ENCODE measurements at regions not wholly inside any gene's neighbourhood (a gene's known extent, or its start where the extent isn't known, plus 50 kb on each side); places are given as distances from the start of the nearest gene placed in this dataset.
"Not testable (repeated sequence)": the region's sequence is repeated elsewhere in the genome, so short reads cannot be mapped to it uniquely, and the experiment has no call there.

GRCh38 chr6:125451750-125452149, 150.0 kb upstream of the HDDC2 start:
- no TSS peak for BruUV-seq (replicated peaks)
- no peak overlapping the region for H3K27ac ChIP-seq (ENCODE audit: low read depth, low read length, poor library complexity, severe bottlenecking)
- H3K27me3 ChIP-seq (replicated peaks; ENCODE audit: insufficient read depth, low read depth, low read length, poor library complexity) = no peaks in the 10 kb centered on the region
- CTCF ChIA-PET = no interaction called here
- H3K36me3 ChIP-seq (ENCODE audit: insufficient read depth, low read length, poor library complexity, severe bottlenecking) = no peaks in the 10 kb centered on the region
- POLR2A ChIA-PET (ENCODE audit: low non-redundant PET) = no interaction called here
- TF ChIP-seq CTCF (conservative IDR thresholded peaks at IDR 0.05; ENCODE audit: low read depth, low read length) = no peak
- no peak for TF ChIP-seq EZH2 (IDR thresholded peaks at IDR 0.05; ENCODE audit: borderline replicate concordance, low read depth, low read length, poor library complexity, severe bottlenecking)
- no peak for DNase-seq (ENCODE audit: low spot score)
- no peaks in the 10 kb centered on the region for H3K4me1 ChIP-seq (ENCODE audit: insufficient read depth, low read length, poor library complexity, severe bottlenecking)
- H3K4me3 ChIP-seq (ENCODE audit: low read depth, low read length, poor library complexity, severe bottlenecking) = no peak overlapping the region
- intact Hi-C loops (cut with micrococcal nuclease; ENCODE audit: unreplicated experiment) = no loop called here
- no peaks in the 10 kb centered on the region for H3K9me3 ChIP-seq (ENCODE audit: low read depth, low read length, poor library complexity, severe bottlenecking)

DNA sequence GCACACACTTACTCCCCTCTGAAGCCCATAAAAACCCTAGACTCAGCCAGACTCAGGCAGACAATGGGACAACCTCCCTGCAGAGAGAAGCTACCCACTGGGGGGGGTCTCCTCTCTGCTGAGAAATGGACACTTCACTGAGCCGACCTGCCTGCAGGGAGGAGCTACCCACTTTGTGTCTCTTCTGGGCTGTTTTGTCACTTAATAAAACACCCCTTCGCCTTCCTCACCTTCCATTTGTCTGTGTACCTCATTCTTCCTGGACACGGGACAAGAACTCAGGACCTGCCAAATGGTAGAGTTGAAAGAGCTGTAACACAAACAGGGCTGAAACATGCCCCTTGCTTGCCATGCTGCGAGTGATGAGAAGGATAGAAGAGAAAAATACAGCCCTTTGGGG, 151.7 kb upstream of the HDDC2 start:
- no peak for DNase-seq (ENCODE audit: low spot score)
- Histone ChIP-seq H3K9me3 (ENCODE audit: low read depth, low read length, poor library complexity, severe bottlenecking) (no peaks in the 10 kb centered on the region), H3K27me3 (replicated peaks; ENCODE audit: insufficient read depth, low read depth, low read length, poor library complexity) (no peaks in the 10 kb centered on the region), H3K36me3 (ENCODE audit: insufficient read depth, low read length, poor library complexity, severe bottlenecking) (no peaks in the 10 kb centered on the region), H3K4me1 (ENCODE audit: insufficient read depth, low read length, poor library complexity, severe bottlenecking) (no peaks in the 10 kb centered on the region), H3K27ac (ENCODE audit: low read depth, low read length, poor library complexity, severe bottlenecking) (no peak overlapping the region), H3K4me3 (ENCODE audit: low read depth, low read length, poor library complexity, severe bottlenecking) (no peak overlapping the region)
- BruUV-seq (replicated peaks) = no TSS peak
- ChIA-PET POLR2A (ENCODE audit: low non-redundant PET) (no interaction called here), CTCF (interaction anchor here (0.5 kb wide), 1 partner anchor 516 kb away, joined by 3 read pairs; no protein-coding TSS in a partner anchor)
- TF ChIP-seq EZH2 (IDR thresholded peaks at IDR 0.05; ENCODE audit: borderline replicate concordance, low read depth, low read length, poor library complexity, severe bottlenecking) (no peak), CTCF (conservative IDR thresholded peaks at IDR 0.05; ENCODE audit: low read depth, low read length) (no peak)
- intact Hi-C loops (cut with micrococcal nuclease; ENCODE audit: unreplicated experiment) = no loop called here

DNA sequence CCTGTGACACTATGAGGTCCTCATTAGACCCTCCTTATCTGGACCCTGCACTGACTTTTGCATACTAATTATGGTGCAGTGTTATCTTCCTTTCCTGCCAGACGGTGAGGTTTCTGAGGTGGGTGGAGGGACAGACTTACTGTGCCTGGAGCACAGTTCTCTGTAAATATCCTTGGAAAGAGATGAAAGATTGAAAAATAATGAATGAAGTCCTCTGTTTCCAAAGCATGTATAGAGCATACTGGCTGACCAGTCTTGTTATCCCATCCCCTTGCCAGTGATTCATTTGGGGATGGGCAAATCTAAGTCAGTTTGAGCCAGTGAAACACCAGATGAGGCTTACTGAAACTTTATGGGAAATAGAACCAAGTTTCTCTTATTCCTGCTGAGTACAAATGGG, 152.6 kb upstream of the HDDC2 start:
- CTCF ChIA-PET = no interaction called here
- Histone ChIP-seq H3K36me3 (ENCODE audit: insufficient read depth, low read length, poor library complexity, severe bottlenecking) (no peaks in the 10 kb centered on the region), H3K4me1 (ENCODE audit: insufficient read depth, low read length, poor library complexity, severe bottlenecking) (no peaks in the 10 kb centered on the region), H3K27ac (ENCODE audit: low read depth, low read length, poor library complexity, severe bottlenecking) (no peak overlapping the region), H3K4me3 (ENCODE audit: low read depth, low read length, poor library complexity, severe bottlenecking) (no peak overlapping the region), H3K9me3 (ENCODE audit: low read depth, low read length, poor library complexity, severe bottlenecking) (no peaks in the 10 kb centered on the region), H3K27me3 (replicated peaks; ENCODE audit: insufficient read depth, low read depth, low read length, poor library complexity) (no peaks in the 10 kb centered on the region)
- TF ChIP-seq CTCF (conservative IDR thresholded peaks at IDR 0.05; ENCODE audit: low read depth, low read length) (no peak), EZH2 (IDR thresholded peaks at IDR 0.05; ENCODE audit: borderline replicate concordance, low read depth, low read length, poor library complexity, severe bottlenecking) (no peak)
- intact Hi-C loops (cut with micrococcal nuclease; ENCODE audit: unreplicated experiment) = no loop called here
- DNase-seq (ENCODE audit: low spot score) = no peak
- no TSS peak for BruUV-seq (replicated peaks)
- POLR2A ChIA-PET (ENCODE audit: low non-redundant PET) = no interaction called here

DNA sequence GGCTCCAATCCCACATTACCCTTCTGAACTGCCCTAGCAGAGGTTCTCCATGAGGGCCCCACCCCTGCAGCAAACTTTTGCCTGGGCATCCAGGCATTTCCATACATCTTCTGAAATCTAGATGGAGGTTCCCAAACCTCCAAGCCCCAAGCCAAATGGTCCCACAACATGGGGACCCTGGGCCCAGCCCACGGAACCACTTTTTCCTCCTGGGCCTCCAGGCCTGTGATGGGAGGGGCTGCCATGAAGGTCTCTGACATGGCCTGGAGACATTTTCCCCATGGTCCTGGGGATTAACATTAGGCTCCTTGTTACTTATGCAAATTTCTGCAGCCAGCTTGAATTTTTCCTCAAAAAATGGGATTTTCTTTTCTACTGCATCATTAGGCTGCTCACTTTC, 156.7 kb upstream of the HDDC2 start:
- intact Hi-C loops (cut with micrococcal nuclease; ENCODE audit: unreplicated experiment); CTCF ChIA-PET; BruUV-seq (replicated peaks); H3K4me1 ChIP-seq (ENCODE audit: insufficient read depth, low read length, poor library complexity, severe bottlenecking); H3K27me3 ChIP-seq (replicated peaks; ENCODE audit: insufficient read depth, low read depth, low read length, poor library complexity); H3K9me3 ChIP-seq (ENCODE audit: low read depth, low read length, poor library complexity, severe bottlenecking); POLR2A ChIA-PET (ENCODE audit: low non-redundant PET); DNase-seq (ENCODE audit: low spot score); H3K27ac ChIP-seq (ENCODE audit: low read depth, low read length, poor library complexity, severe bottlenecking); H3K36me3 ChIP-seq (ENCODE audit: insufficient read depth, low read length, poor library complexity, severe bottlenecking); H3K4me3 ChIP-seq (ENCODE audit: low read depth, low read length, poor library complexity, severe bottlenecking): not testable (repeated sequence)

DNA sequence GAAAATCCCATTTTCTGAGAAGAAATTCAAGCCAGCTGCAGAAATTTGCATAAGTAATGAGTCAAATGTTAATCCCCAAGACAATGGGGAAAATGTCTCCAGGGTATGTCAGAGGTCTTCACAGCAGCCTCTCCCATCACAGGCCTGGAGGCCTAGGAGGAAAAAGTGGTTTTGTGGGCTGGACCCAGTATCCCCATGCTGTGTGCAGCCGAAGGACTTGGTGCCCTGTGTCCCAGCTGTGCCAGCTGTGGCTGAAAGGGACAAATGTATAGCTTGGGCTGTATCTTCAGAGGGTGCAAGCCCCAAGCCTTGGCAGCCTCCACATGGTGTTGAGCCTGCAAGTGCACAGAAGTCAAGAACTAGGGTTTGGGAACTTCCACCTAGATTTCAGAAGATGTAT, 163.6 kb upstream of the HDDC2 start:
- H3K36me3 ChIP-seq (ENCODE audit: insufficient read depth, low read length, poor library complexity, severe bottlenecking); DNase-seq (ENCODE audit: low spot score); H3K27me3 ChIP-seq (replicated peaks; ENCODE audit: insufficient read depth, low read depth, low read length, poor library complexity); BruUV-seq (replicated peaks); H3K27ac ChIP-seq (ENCODE audit: low read depth, low read length, poor library complexity, severe bottlenecking); H3K4me1 ChIP-seq (ENCODE audit: insufficient read depth, low read length, poor library complexity, severe bottlenecking); CTCF ChIA-PET; H3K9me3 ChIP-seq (ENCODE audit: low read depth, low read length, poor library complexity, severe bottlenecking); intact Hi-C loops (cut with micrococcal nuclease; ENCODE audit: unreplicated experiment); POLR2A ChIA-PET (ENCODE audit: low non-redundant PET); H3K4me3 ChIP-seq (ENCODE audit: low read depth, low read length, poor library complexity, severe bottlenecking): not testable (repeated sequence)
